H9 (cell line): ENCODE measurements at regions not wholly inside any gene's neighbourhood (a gene's known extent, or its start where the extent isn't known, plus 50 kb on each side); places are given as distances from the start of the nearest gene placed in this dataset.

Source experiments
- DNase-seq: peaks from one replicate; pipeline ENCODE4 v3.0.0-alpha.2; 2017
- H2AFZ ChIP-seq: one replicate; pipeline ENCODE4 v1.6.1; 2013; ENCODE audit warnings: mild to moderate bottlenecking, low read length, control low read depth, moderate library complexity
- H2AK5ac ChIP-seq: 2 replicates; pipeline ENCODE4 v1.6.1; 2013; ENCODE audit warnings: low read length, control low read depth, mixed read lengths; ENCODE audit not compliant: insufficient read length
- H2BK120ac ChIP-seq: one replicate; pipeline ENCODE4 v1.6.1; 2013; ENCODE audit warnings: low read depth, mild to moderate bottlenecking, low read length, control low read depth, inconsistent platforms; ENCODE audit not compliant: poor library complexity, severe bottlenecking
- H2BK12ac ChIP-seq: 2 replicates; pipeline ENCODE4 v1.6.1; 2013; ENCODE audit warnings: low read length, control low read depth, mixed read lengths, low read depth; ENCODE audit not compliant: insufficient read length
- H2BK15ac ChIP-seq: 2 replicates; pipeline ENCODE4 v1.6.1; 2013; ENCODE audit warnings: low read depth, low read length, control low read depth
- H2BK20ac ChIP-seq: one replicate; pipeline ENCODE4 v1.6.1; 2013; ENCODE audit warnings: low read depth, mild to moderate bottlenecking, low read length, control low read depth, inconsistent platforms; ENCODE audit not compliant: poor library complexity, severe bottlenecking
- H2BK5ac ChIP-seq: 2 replicates; pipeline ENCODE4 v1.6.1; 2013; ENCODE audit warnings: low read length, control low read depth, mixed read lengths; ENCODE audit not compliant: insufficient read length
- H3K14ac ChIP-seq: 2 replicates; pipeline ENCODE4 v1.6.1; 2013; ENCODE audit warnings: low read length, control low read depth; ENCODE audit not compliant: insufficient read depth
- H3K18ac ChIP-seq: 2 replicates; pipeline ENCODE4 v1.6.1; 2013; ENCODE audit warnings: low read depth, mild to moderate bottlenecking, mixed read lengths, low read length, control low read depth; ENCODE audit not compliant: insufficient read length
- H3K23ac ChIP-seq: 2 replicates; pipeline ENCODE4 v1.6.1; 2013; ENCODE audit warnings: low read length, control low read depth, mixed read lengths, low read depth; ENCODE audit not compliant: insufficient read length
- H3K23me2 ChIP-seq: 2 replicates; pipeline ENCODE4 v1.6.1; 2013; ENCODE audit warnings: low read depth, mild to moderate bottlenecking, mixed read lengths, low read length, control low read depth; ENCODE audit not compliant: insufficient read length, poor library complexity, severe bottlenecking
- H3K27ac ChIP-seq: 2 replicates; pipeline ENCODE4 v1.5.1; 2013; ENCODE audit warnings: low read length, control low read depth, mixed read lengths, low read depth; ENCODE audit not compliant: insufficient read length
- H3K27me3 ChIP-seq: 2 replicates; pipeline ENCODE4 v1.6.1; 2013; ENCODE audit warnings: low read length, control low read depth, inconsistent platforms; ENCODE audit not compliant: insufficient read depth
- H3K4ac ChIP-seq: 2 replicates; pipeline ENCODE4 v1.6.1; 2013; ENCODE audit warnings: low read depth, mild to moderate bottlenecking, control low read depth, inconsistent platforms, low read length, moderate library complexity
- H3K4me1 ChIP-seq: 2 replicates; pipeline ENCODE4 v1.6.1; 2013; ENCODE audit warnings: low read length, control low read depth, inconsistent platforms; ENCODE audit not compliant: insufficient read depth
- H3K4me2 ChIP-seq: 2 replicates; pipeline ENCODE4 v1.6.1; 2013; ENCODE audit warnings: low read length, control low read depth, mixed read lengths; ENCODE audit not compliant: insufficient read length, insufficient read depth
- H3K56ac ChIP-seq: 2 replicates; pipeline ENCODE4 v1.6.1; 2013; ENCODE audit warnings: low read depth, mild to moderate bottlenecking, mixed read lengths, low read length, control low read depth; ENCODE audit not compliant: insufficient read length
- H3K79me1 ChIP-seq: 2 replicates; pipeline ENCODE4 v1.6.1; 2013; ENCODE audit warnings: low read depth, mild to moderate bottlenecking, moderate library complexity, low read length, control low read depth, inconsistent platforms; ENCODE audit not compliant: insufficient read depth, poor library complexity, severe bottlenecking
- H3K79me2 ChIP-seq: 2 replicates; pipeline ENCODE4 v1.6.1; 2013; ENCODE audit warnings: low read length, control low read depth, inconsistent platforms; ENCODE audit not compliant: insufficient read depth
- H3K9ac ChIP-seq: 2 replicates; pipeline ENCODE4 v1.6.1; 2013; ENCODE audit warnings: low read length, control low read depth, mixed read lengths; ENCODE audit not compliant: insufficient read length; ENCODE audit errors: extremely low read depth
- H3K9me3 ChIP-seq: one replicate; pipeline ENCODE4 v1.6.1; 2013; ENCODE audit warnings: low read depth, low read length, inconsistent platforms; ENCODE audit not compliant: control insufficient read depth
- H3T11ph ChIP-seq: one replicate; pipeline ENCODE4 v1.6.1; 2013; ENCODE audit warnings: mild to moderate bottlenecking, low read length, control low read depth, inconsistent platforms
- H4K20me1 ChIP-seq: one replicate; pipeline ENCODE4 v1.6.1; 2013; ENCODE audit not compliant: control insufficient read depth, insufficient read length, insufficient read depth
- H4K5ac ChIP-seq: 2 replicates; pipeline ENCODE4 v1.6.1; 2013; ENCODE audit warnings: low read depth, mild to moderate bottlenecking, mixed read lengths, low read length, control low read depth; ENCODE audit not compliant: insufficient read length
- H4K8ac ChIP-seq: replicated peaks from 2 replicates; pipeline ENCODE4 v1.6.1; 2013; ENCODE audit warnings: low read length, control low read depth, mixed read lengths, low read depth; ENCODE audit not compliant: insufficient read length
- H4K91ac ChIP-seq: 2 replicates; pipeline ENCODE4 v1.6.1; 2013; ENCODE audit warnings: low read depth, mild to moderate bottlenecking, moderate library complexity, mixed read lengths, low read length, control low read depth; ENCODE audit not compliant: insufficient read length
- H3K27ac Mint-ChIP-seq, 3 experiments: 2 replicates in 2 of 3; 3 replicates in 1 of 3; pipeline ENCODE4 v1.8.0; 2020 to 2021; ENCODE audit warnings: mixed read lengths in 3 of 3, mild to moderate bottlenecking in 1 of 3, moderate library complexity in 1 of 3
- H3K27me3 Mint-ChIP-seq: 2 replicates; pipeline ENCODE4 v1.8.0; 2021; ENCODE audit warnings: low read depth, mild to moderate bottlenecking, moderate library complexity, mixed read lengths
- H3K36me3 Mint-ChIP-seq, 3 experiments: 2 replicates in 2 of 3; 3 replicates in 1 of 3; pipeline ENCODE4 v1.8.0; 2020 to 2021; ENCODE audit warnings: low read depth in 3 of 3, mixed read lengths in 3 of 3; ENCODE audit not compliant: insufficient read depth in 1 of 3
- H3K4me1 Mint-ChIP-seq, 2 experiments: 2 replicates each; pipeline ENCODE4 v1.8.0; 2020; ENCODE audit warnings: mixed read lengths in 2 of 2
- H3K4me3 Mint-ChIP-seq, 2 experiments: 2 replicates in 1 of 2; 3 replicates in 1 of 2; pipeline ENCODE4 v1.8.0; 2020 to 2021; ENCODE audit warnings: mild to moderate bottlenecking in 2 of 2, mixed read lengths in 2 of 2, moderate library complexity in 1 of 2
- H3K9me3 Mint-ChIP-seq, 2 experiments: 2 replicates in 1 of 2; 3 replicates in 1 of 2; pipeline ENCODE4 v1.8.0; 2020; ENCODE audit warnings: mild to moderate bottlenecking in 2 of 2, mixed read lengths in 2 of 2, moderate library complexity in 1 of 2
- CTCF ChIP-seq: fragments of 200-600 bp; sonication (generic); conservative IDR thresholded peaks from 3 replicates; pipeline ENCODE4 v1.8.0; 2021; ENCODE audit warnings: antibody characterized with exemption, mild to moderate bottlenecking
- WGBS: extraction: QIAGEN DNeasy Blood & Tissue Kit; methylation state at CpG from one replicate; pipeline ENCODE4 v1.1.7; 2013; ENCODE audit warnings: missing lambda C conversion rate, low lambda C conversion rate, mixed read lengths; ENCODE audit not compliant: insufficient read length; ENCODE audit errors: extremely low coverage; 5-methylcytosine and 5-hydroxymethylcytosine counted together

GRCh38 chr2:125842041-125842440 is 813.9 kb upstream of the GYPC start:
- Mint-ChIP-seq H3K27ac (no peak overlapping the region), H3K36me3 (no peaks in the 10 kb centered on the region), H3K27me3 (no peaks in the 10 kb centered on the region), H3K4me1 (peaks cover 16 to 21% of the 10 kb centered on the region in 2 experiments), H3K4me3 (no peak overlapping the region), H3K9me3 (no peaks in the 10 kb centered on the region)
- no peak overlapping the region for H3K4ac ChIP-seq
- no peak for TF ChIP-seq CTCF
- no peak overlapping the region for H2BK12ac ChIP-seq
- H2BK5ac ChIP-seq = no peak overlapping the region
- no peak overlapping the region for H2BK15ac ChIP-seq
- H3K27me3 ChIP-seq = no peaks in the 10 kb centered on the region
- H3K14ac ChIP-seq = no peak overlapping the region
- H3K23me2 ChIP-seq = no peaks in the 10 kb centered on the region
- H3K27ac ChIP-seq = no peak overlapping the region
- H4K8ac ChIP-seq = no peak overlapping the region
- H2BK120ac ChIP-seq = no peak overlapping the region
- DNase-seq = no peak
- H2AK5ac ChIP-seq = no peak overlapping the region
- H2BK20ac ChIP-seq = no peak overlapping the region
- no peak overlapping the region for H3K23ac ChIP-seq
- H3K9ac ChIP-seq = no peak overlapping the region
- no peak overlapping the region for H4K5ac ChIP-seq
- H3K56ac ChIP-seq = no peak overlapping the region
- H2AFZ ChIP-seq = no peak overlapping the region
- H3K79me2 ChIP-seq = no peaks in the 10 kb centered on the region; the same call in 1 of the 2 replicates
- H3K4me1 ChIP-seq = no peaks in the 10 kb centered on the region
- H3K4me2 ChIP-seq = no peak overlapping the region
- H3K79me1 ChIP-seq = no peaks in the 10 kb centered on the region
- H3K9me3 ChIP-seq = no peaks in the 10 kb centered on the region
- no peaks in the 10 kb centered on the region for H4K20me1 ChIP-seq
- H4K91ac ChIP-seq = no peak overlapping the region
- WGBS = no CpG with 5 or more reads among the region's 1 CpG
- no peak overlapping the region for H3T11ph ChIP-seq
- no peak overlapping the region for H3K18ac ChIP-seq
